ENCODE measurements at regions not wholly inside any gene's neighbourhood (a gene's known extent, or its start where the extent isn't known, plus 50 kb on each side); places are given as distances from the start of the nearest gene placed in this dataset.
A peak's percentile ranks its signal among the peaks of the same experiment; 100 is the strongest.

GRCh38 chr18:28884304-28884703 is 707.4 kb upstream of the CDH2 start:
- H3K4me3 ChIP-seq (ENCODE audit: low read depth in 1 of 2, low read length in 2 of 2): no peak overlapping the region
- no peak overlapping the region for H2AFZ ChIP-seq (ENCODE audit: low read depth, low read length)
- no peak for TF ChIP-seq EZH2 (IDR thresholded peaks at IDR 0.05; ENCODE audit: borderline replicate concordance, low read depth, low read length, severe bottlenecking)
- TF ChIP-seq CTCF (IDR thresholded peaks at IDR 0.05; ENCODE audit: borderline replicate concordance, extremely low read depth, low read length, poor library complexity, severe bottlenecking): no peak
- ATAC-seq (ENCODE audit: insufficient read depth, low read depth): no peak
- no peaks in the 10 kb centered on the region for H3K9me3 ChIP-seq (ENCODE audit: insufficient read depth, low read length, severe bottlenecking)
- peaks cover 4% of the 10 kb centered on the region for H3K4me1 ChIP-seq (ENCODE audit: insufficient read depth, low read length)
- H3K27me3 ChIP-seq (ENCODE audit: insufficient read depth, low read length, poor library complexity): no peaks in the 10 kb centered on the region
- no peak overlapping the region for H3K9ac ChIP-seq (ENCODE audit: low read depth, low read length)
- no peak for DNase-seq
- no peak overlapping the region for H3K4me2 ChIP-seq (ENCODE audit: insufficient read depth, low read length)
- H4K20me1 ChIP-seq (ENCODE audit: insufficient read depth, low read length): no peaks in the 10 kb centered on the region
- no peak overlapping the region for H3K27ac ChIP-seq (ENCODE audit: low read length)
- H3K36me3 ChIP-seq (ENCODE audit: insufficient read depth, low read length): no peaks in the 10 kb centered on the region
- no peaks in the 10 kb centered on the region for H3K79me2 ChIP-seq (ENCODE audit: insufficient read depth, low read length)

GRCh38 chr18:28880856-28881255 is 703.9 kb upstream of the CDH2 start:
- Histone ChIP-seq H3K9ac (ENCODE audit: low read depth, low read length) (no peak overlapping the region), H3K4me3 (ENCODE audit: low read depth in 1 of 2, low read length in 2 of 2) (no peak overlapping the region), H2AFZ (ENCODE audit: low read depth, low read length) (no peak overlapping the region), H3K27me3 (ENCODE audit: insufficient read depth, low read length, poor library complexity) (no peaks in the 10 kb centered on the region), H3K4me1 (ENCODE audit: insufficient read depth, low read length) (no peaks in the 10 kb centered on the region), H3K4me2 (ENCODE audit: insufficient read depth, low read length) (no peak overlapping the region), H3K9me3 (ENCODE audit: insufficient read depth, low read length, severe bottlenecking) (no peaks in the 10 kb centered on the region), H3K79me2 (ENCODE audit: insufficient read depth, low read length) (no peaks in the 10 kb centered on the region), H4K20me1 (ENCODE audit: insufficient read depth, low read length) (no peaks in the 10 kb centered on the region), H3K36me3 (ENCODE audit: insufficient read depth, low read length) (no peaks in the 10 kb centered on the region), H3K27ac (ENCODE audit: low read length) (no peak overlapping the region)
- ATAC-seq (ENCODE audit: insufficient read depth, low read depth): no peak
- TF ChIP-seq EZH2 (IDR thresholded peaks at IDR 0.05; ENCODE audit: borderline replicate concordance, low read depth, low read length, severe bottlenecking) (no peak), CTCF (IDR thresholded peaks at IDR 0.05; ENCODE audit: borderline replicate concordance, extremely low read depth, low read length, poor library complexity, severe bottlenecking) (no peak)
- DNase-seq: no peak

GRCh38 chr18:28875059-28875458 is 698.1 kb upstream of the CDH2 start:
- Histone ChIP-seq H3K4me3 (ENCODE audit: low read depth in 1 of 2, low read length in 2 of 2) (no peak overlapping the region), H3K36me3 (ENCODE audit: insufficient read depth, low read length) (no peaks in the 10 kb centered on the region), H3K9me3 (ENCODE audit: insufficient read depth, low read length, severe bottlenecking) (no peaks in the 10 kb centered on the region), H3K27ac (ENCODE audit: low read length) (no peak overlapping the region), H3K27me3 (ENCODE audit: insufficient read depth, low read length, poor library complexity) (no peaks in the 10 kb centered on the region), H3K9ac (ENCODE audit: low read depth, low read length) (no peak overlapping the region), H3K79me2 (ENCODE audit: insufficient read depth, low read length) (no peaks in the 10 kb centered on the region), H3K4me1 (ENCODE audit: insufficient read depth, low read length) (peaks cover 12% of the 10 kb centered on the region), H4K20me1 (ENCODE audit: insufficient read depth, low read length) (no peaks in the 10 kb centered on the region), H3K4me2 (ENCODE audit: insufficient read depth, low read length) (no peak overlapping the region), H2AFZ (ENCODE audit: low read depth, low read length) (peak overlapping the region; percentile 36; the same call in 1 of the 2 replicates)
- ATAC-seq (ENCODE audit: insufficient read depth, low read depth) (no peak), DNase-seq (no peak)
- TF ChIP-seq EZH2 (IDR thresholded peaks at IDR 0.05; ENCODE audit: borderline replicate concordance, low read depth, low read length, severe bottlenecking): no peak
- TF ChIP-seq CTCF (IDR thresholded peaks at IDR 0.05; ENCODE audit: borderline replicate concordance, extremely low read depth, low read length, poor library complexity, severe bottlenecking): no peak

GRCh38 chr18:28863396-28863795 is 686.5 kb upstream of the CDH2 start:
- no peaks in the 10 kb centered on the region for H3K79me2 ChIP-seq (ENCODE audit: insufficient read depth, low read length)
- H3K4me1 ChIP-seq (ENCODE audit: insufficient read depth, low read length): no peaks in the 10 kb centered on the region
- ATAC-seq (ENCODE audit: insufficient read depth, low read depth): no peak
- no peaks in the 10 kb centered on the region for H3K36me3 ChIP-seq (ENCODE audit: insufficient read depth, low read length)
- no peaks in the 10 kb centered on the region for H3K27me3 ChIP-seq (ENCODE audit: insufficient read depth, low read length, poor library complexity)
- no peak for TF ChIP-seq CTCF (IDR thresholded peaks at IDR 0.05; ENCODE audit: borderline replicate concordance, extremely low read depth, low read length, poor library complexity, severe bottlenecking)
- TF ChIP-seq EZH2 (IDR thresholded peaks at IDR 0.05; ENCODE audit: borderline replicate concordance, low read depth, low read length, severe bottlenecking): no peak
- H2AFZ ChIP-seq (ENCODE audit: low read depth, low read length): no peak overlapping the region
- H3K4me3 ChIP-seq (ENCODE audit: low read depth in 1 of 2, low read length in 2 of 2): no peak overlapping the region
- H3K4me2 ChIP-seq (ENCODE audit: insufficient read depth, low read length): no peak overlapping the region
- no peak overlapping the region for H3K27ac ChIP-seq (ENCODE audit: low read length)
- no peaks in the 10 kb centered on the region for H4K20me1 ChIP-seq (ENCODE audit: insufficient read depth, low read length)
- no peak overlapping the region for H3K9ac ChIP-seq (ENCODE audit: low read depth, low read length)
- H3K9me3 ChIP-seq (ENCODE audit: insufficient read depth, low read length, severe bottlenecking): no peaks in the 10 kb centered on the region
- DNase-seq: no peak
